Spleen (tissue), 7 donors: ENCODE measurements at regions not wholly inside any gene's neighbourhood (a gene's known extent, or its start where the extent isn't known, plus 50 kb on each side); places are given as distances from the start of the nearest gene placed in this dataset.

Experiments used
- CTCF ChIP-seq, 11 experiments: fragments of 200-600 bp in 7 of 11; fragments of 450-650 bp in 4 of 11; sonication (generic) in 4 of 11; IDR thresholded peaks in 8 of 11; conservative IDR thresholded peaks in 3 of 11; 1 replicate in 7 of 11; 2 replicates in 4 of 11; pipeline versions ENCODE4 v1.4.0 to v1.8.0; 2016 to 2021; ENCODE audit warnings: antibody characterized with exemption in 11 of 11, inconsistent platforms in 4 of 11, mild to moderate bottlenecking in 1 of 11
- POLR2A ChIP-seq, 3 donors: fragments of 450-650 bp; IDR thresholded peaks; one replicate each; pipeline ENCODE4 v1.5.1; 2017; ENCODE audit warnings: antibody characterized with exemption in 3 of 3, mild to moderate bottlenecking in 1 of 3
- donor health status: DM: no; HTN: no; CAD: no; lungs with moderate emphysema.
- donor health status: DM: no; HTN: no; CAD: no.
- donor health status: DM: no; HTN: no; CAD: no.

GRCh38 chr6:7475081-7475480, 66.4 kb upstream of the DSP start:
- TF ChIP-seq CTCF (IDR thresholded peaks at IDR 0.05 in 8 of 11, conservative IDR thresholded peaks at IDR 0.05 in 3 of 11) (no peak), POLR2A (IDR thresholded peaks at IDR 0.05) (no peak)
